ENCODE measurements at regions not wholly inside any gene's neighbourhood (a gene's known extent, or its start where the extent isn't known, plus 50 kb on each side); places are given as distances from the start of the nearest gene placed in this dataset.

- Histone ChIP-seq H2AFZ (no peak overlapping the region), H3K4me2 (ENCODE audit: unreplicated experiment) (no peak overlapping the region), H3F3A (ENCODE audit: insufficient read depth) (no peaks in the 10 kb centered on the region), H3K9me2 (ENCODE audit: insufficient read depth) (no peaks in the 10 kb centered on the region; the same call in 1 of the 2 replicates), H3K27me3 (replicated peaks; ENCODE audit: insufficient read depth) (no peaks in the 10 kb centered on the region), H3K9ac (no peak overlapping the region), H3K27ac (no peak overlapping the region), H3K36me3 (ENCODE audit: low read depth) (no peaks in the 10 kb centered on the region), H3K4me1 (ENCODE audit: insufficient read depth) (no peaks in the 10 kb centered on the region), H3K79me2 (ENCODE audit: insufficient read depth) (no peaks in the 10 kb centered on the region), H3K4me3 (no peak overlapping the region), H4K20me1 (ENCODE audit: insufficient read depth) (no peaks in the 10 kb centered on the region), H3K9me3 (ENCODE audit: low read depth) (no peaks in the 10 kb centered on the region)
- 98 to 100% methylated on average over 2 of the region's 2 CpGs for whole genome bisulfite sequencing, 2 experiments (ENCODE audit: low coverage in 1 of 2, low lambda C conversion rate in 2 of 2, missing lambda C conversion rate in 2 of 2)
- no peak for DNase-seq
- TF ChIP-seq EZH2phosphoT487 (IDR thresholded peaks at IDR 0.05; ENCODE audit: insufficient read depth, low read depth) (no peak), EZH2 (IDR thresholded peaks at IDR 0.05; ENCODE audit: insufficient read depth, poor library complexity, severe bottlenecking) (no peak)
- in situ Hi-C loops (cut with MboI) = no loop called here
These were observed 636.4 kb downstream of the PLPP3 start for GRCh38 chr1:55943012-55943411.

GRCh38 chr1:55939866-55940265, 639.5 kb downstream of the PLPP3 start:
- H3K9me2 ChIP-seq (ENCODE audit: insufficient read depth) = no peaks in the 10 kb centered on the region
- no peaks in the 10 kb centered on the region for H3K9me3 ChIP-seq (ENCODE audit: low read depth)
- H3K79me2 ChIP-seq (ENCODE audit: insufficient read depth) = no peaks in the 10 kb centered on the region
- no peaks in the 10 kb centered on the region for H3F3A ChIP-seq (ENCODE audit: insufficient read depth)
- WGBS, 2 experiments (ENCODE audit: low coverage in 1 of 2, low lambda C conversion rate in 2 of 2, missing lambda C conversion rate in 2 of 2) = 83 to 90% methylated on average over 1 of the region's 1 CpG
- no peaks in the 10 kb centered on the region for H4K20me1 ChIP-seq (ENCODE audit: insufficient read depth)
- no peak overlapping the region for H3K27ac ChIP-seq
- H2AFZ ChIP-seq = no peak overlapping the region
- TF ChIP-seq EZH2phosphoT487 (IDR thresholded peaks at IDR 0.05; ENCODE audit: insufficient read depth, low read depth) (no peak), EZH2 (IDR thresholded peaks at IDR 0.05; ENCODE audit: insufficient read depth, poor library complexity, severe bottlenecking) (no peak)
- no peak overlapping the region for H3K9ac ChIP-seq
- DNase-seq = no peak
- no peaks in the 10 kb centered on the region for H3K4me1 ChIP-seq (ENCODE audit: insufficient read depth)
- H3K27me3 ChIP-seq (replicated peaks; ENCODE audit: insufficient read depth) = no peaks in the 10 kb centered on the region
- in situ Hi-C loops (cut with MboI) = no loop called here
- no peak overlapping the region for H3K4me3 ChIP-seq
- H3K4me2 ChIP-seq (ENCODE audit: unreplicated experiment) = no peak overlapping the region
- H3K36me3 ChIP-seq (ENCODE audit: low read depth) = no peaks in the 10 kb centered on the region

GRCh38 chr1:55938861-55939260, 640.5 kb downstream of the PLPP3 start:
- Histone ChIP-seq H3K4me2 (ENCODE audit: unreplicated experiment) (no peak overlapping the region), H3F3A (ENCODE audit: insufficient read depth) (no peaks in the 10 kb centered on the region), H3K36me3 (ENCODE audit: low read depth) (no peaks in the 10 kb centered on the region), H3K4me3 (no peak overlapping the region), H4K20me1 (ENCODE audit: insufficient read depth) (no peaks in the 10 kb centered on the region), H3K27me3 (replicated peaks; ENCODE audit: insufficient read depth) (no peaks in the 10 kb centered on the region), H3K4me1 (ENCODE audit: insufficient read depth) (no peaks in the 10 kb centered on the region), H2AFZ (no peak overlapping the region), H3K27ac (no peak overlapping the region), H3K79me2 (ENCODE audit: insufficient read depth) (no peaks in the 10 kb centered on the region), H3K9me2 (ENCODE audit: insufficient read depth) (no peaks in the 10 kb centered on the region), H3K9ac (no peak overlapping the region), H3K9me3 (ENCODE audit: low read depth) (no peaks in the 10 kb centered on the region)
- TF ChIP-seq EZH2phosphoT487 (IDR thresholded peaks at IDR 0.05; ENCODE audit: insufficient read depth, low read depth) = no peak
- TF ChIP-seq EZH2 (IDR thresholded peaks at IDR 0.05; ENCODE audit: insufficient read depth, poor library complexity, severe bottlenecking) = no peak
- DNase-seq = no peak
- in situ Hi-C loops (cut with MboI) = no loop called here
- 90 to 91% methylated on average over 6 of the region's 6 CpGs for WGBS, 2 experiments (ENCODE audit: low coverage in 1 of 2, low lambda C conversion rate in 2 of 2, missing lambda C conversion rate in 2 of 2)

DNA sequence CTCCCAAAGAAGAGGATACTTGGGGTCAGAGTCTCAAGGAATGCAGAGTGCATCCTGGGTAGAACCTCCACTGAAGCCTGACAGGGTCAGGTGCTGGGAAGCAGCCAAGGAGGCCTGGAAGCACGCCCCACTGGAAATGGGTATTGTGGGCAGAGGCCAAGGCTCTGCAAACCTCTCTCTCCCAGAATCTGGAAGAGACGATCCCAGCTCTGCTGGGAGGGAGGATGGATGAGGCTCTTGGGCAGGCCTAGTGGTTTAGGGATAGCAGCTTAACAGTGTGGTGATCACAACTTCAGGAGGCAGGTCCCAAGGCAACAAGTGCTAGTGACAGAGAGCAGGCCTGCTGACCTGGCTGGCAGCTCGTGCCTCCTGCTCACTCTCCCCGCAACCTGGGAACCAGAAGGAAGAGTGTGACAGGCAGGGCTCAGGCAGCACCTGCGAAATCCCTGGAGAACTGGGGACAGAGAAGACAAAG, 641.0 kb downstream of the PLPP3 start:
- no peaks in the 10 kb centered on the region for H3K36me3 ChIP-seq (ENCODE audit: low read depth)
- TF ChIP-seq EZH2phosphoT487 (IDR thresholded peaks at IDR 0.05; ENCODE audit: insufficient read depth, low read depth) (no peak), EZH2 (IDR thresholded peaks at IDR 0.05; ENCODE audit: insufficient read depth, poor library complexity, severe bottlenecking) (no peak)
- no peaks in the 10 kb centered on the region for H3K79me2 ChIP-seq (ENCODE audit: insufficient read depth)
- no peaks in the 10 kb centered on the region for H4K20me1 ChIP-seq (ENCODE audit: insufficient read depth)
- no peak overlapping the region for H2AFZ ChIP-seq
- H3K4me2 ChIP-seq (ENCODE audit: unreplicated experiment) = no peak overlapping the region
- no peaks in the 10 kb centered on the region for H3K27me3 ChIP-seq (replicated peaks; ENCODE audit: insufficient read depth)
- H3K9ac ChIP-seq = no peak overlapping the region
- no peaks in the 10 kb centered on the region for H3K9me3 ChIP-seq (ENCODE audit: low read depth)
- no peaks in the 10 kb centered on the region for H3K4me1 ChIP-seq (ENCODE audit: insufficient read depth)
- in situ Hi-C loops (cut with MboI) = no loop called here
- no peak overlapping the region for H3K4me3 ChIP-seq
- no peak for DNase-seq
- no peak overlapping the region for H3K27ac ChIP-seq
- no peaks in the 10 kb centered on the region for H3K9me2 ChIP-seq (ENCODE audit: insufficient read depth)
- H3F3A ChIP-seq (ENCODE audit: insufficient read depth) = no peaks in the 10 kb centered on the region
- 76 to 86% methylated on average over 5 of the region's 5 CpGs for WGBS, 2 experiments (ENCODE audit: low coverage in 1 of 2, low lambda C conversion rate in 2 of 2, missing lambda C conversion rate in 2 of 2)

- in situ Hi-C loops (cut with MboI) = no loop called here
These were observed 641.5 kb downstream of the PLPP3 start for GRCh38 chr1:55937840-55938375.

More at GRCh38 chr1:55937840-55938375, 641.5 kb downstream of the PLPP3 start:
- no peak overlapping the region for H3K4me2 ChIP-seq (ENCODE audit: unreplicated experiment)
- no peaks in the 10 kb centered on the region for H4K20me1 ChIP-seq (ENCODE audit: insufficient read depth)
- H3K4me1 ChIP-seq (ENCODE audit: insufficient read depth) = no peaks in the 10 kb centered on the region
- TF ChIP-seq EZH2phosphoT487 (IDR thresholded peaks at IDR 0.05; ENCODE audit: insufficient read depth, low read depth) = no peak
- no peak for TF ChIP-seq EZH2 (IDR thresholded peaks at IDR 0.05; ENCODE audit: insufficient read depth, poor library complexity, severe bottlenecking)
- no peaks in the 10 kb centered on the region for H3K36me3 ChIP-seq (ENCODE audit: low read depth)
- H3K9me2 ChIP-seq (ENCODE audit: insufficient read depth) = no peaks in the 10 kb centered on the region
- WGBS, 2 experiments (ENCODE audit: low coverage in 1 of 2, low lambda C conversion rate in 2 of 2, missing lambda C conversion rate in 2 of 2) = 61 to 68% methylated on average over 3 of the region's 3 CpGs
- no peak overlapping the region for H3K27ac ChIP-seq
- no peak overlapping the region for H3K9ac ChIP-seq
- H2AFZ ChIP-seq = no peak overlapping the region
- no peaks in the 10 kb centered on the region for H3F3A ChIP-seq (ENCODE audit: insufficient read depth)
- H3K4me3 ChIP-seq = no peak overlapping the region
- no peak for DNase-seq
- no peaks in the 10 kb centered on the region for H3K27me3 ChIP-seq (replicated peaks; ENCODE audit: insufficient read depth)
- no peaks in the 10 kb centered on the region for H3K79me2 ChIP-seq (ENCODE audit: insufficient read depth)
- no peaks in the 10 kb centered on the region for H3K9me3 ChIP-seq (ENCODE audit: low read depth)
